ENCODE measurements at regions not wholly inside any gene's neighbourhood (a gene's known extent, or its start where the extent isn't known, plus 50 kb on each side); places are given as distances from the start of the nearest gene placed in this dataset.

- H3K27me3 Mint-ChIP-seq (ENCODE audit: low read depth) = no peaks in the 10 kb centered on the region
- Histone ChIP-seq H4K91ac (ENCODE audit: insufficient read length, low read depth, low read length) (no peak overlapping the region), H3K9ac (ENCODE audit: extremely low read depth, insufficient read length, low read length) (no peak overlapping the region), H4K8ac (replicated peaks; ENCODE audit: insufficient read length, low read depth, low read length) (no peak overlapping the region), H3K23ac (ENCODE audit: insufficient read length, low read depth, low read length) (no peak overlapping the region), H3K4ac (ENCODE audit: low read depth, low read length) (no peak overlapping the region), H2BK5ac (ENCODE audit: insufficient read length, low read length) (no peak overlapping the region), H4K5ac (ENCODE audit: insufficient read length, low read depth, low read length) (no peak overlapping the region), H3K18ac (ENCODE audit: insufficient read length, low read depth, low read length) (no peak overlapping the region), H3T11ph (ENCODE audit: low read length) (no peak overlapping the region), H2BK15ac (ENCODE audit: low read depth, low read length) (no peak overlapping the region), H2AFZ (ENCODE audit: low read length) (no peak overlapping the region), H3K14ac (ENCODE audit: insufficient read depth, low read length) (no peak overlapping the region), H2BK120ac (ENCODE audit: low read depth, low read length, poor library complexity, severe bottlenecking) (no peak overlapping the region), H2BK20ac (ENCODE audit: low read depth, low read length, poor library complexity, severe bottlenecking) (no peak overlapping the region), H3K79me1 (ENCODE audit: insufficient read depth, low read depth, low read length, poor library complexity, severe bottlenecking) (no peaks in the 10 kb centered on the region), H3K4me2 (ENCODE audit: insufficient read depth, insufficient read length, low read length) (no peak overlapping the region), H3K79me2 (ENCODE audit: insufficient read depth, low read length) (no peaks in the 10 kb centered on the region), H3K4me1 (ENCODE audit: insufficient read depth, low read length) (no peaks in the 10 kb centered on the region), H3K23me2 (ENCODE audit: insufficient read length, low read depth, low read length, poor library complexity, severe bottlenecking) (no peaks in the 10 kb centered on the region), H3K9me3 (ENCODE audit: control insufficient read depth, low read depth, low read length) (no peaks in the 10 kb centered on the region), H4K20me1 (ENCODE audit: control insufficient read depth, insufficient read depth, insufficient read length) (no peaks in the 10 kb centered on the region), H2AK5ac (ENCODE audit: insufficient read length, low read length) (no peak overlapping the region), H3K27me3 (ENCODE audit: insufficient read depth, low read length) (no peaks in the 10 kb centered on the region), H3K27ac (ENCODE audit: insufficient read length, low read depth, low read length) (no peak overlapping the region), H3K56ac (ENCODE audit: insufficient read length, low read depth, low read length) (no peak overlapping the region), H2BK12ac (ENCODE audit: insufficient read length, low read depth, low read length) (no peak overlapping the region)
- no peak for TF ChIP-seq CTCF (conservative IDR thresholded peaks at IDR 0.05)
- H3K9me3 Mint-ChIP-seq = peaks cover 7 to 14% of the 10 kb centered on the region in 2 experiments
- no peak for DNase-seq
- H3K4me3 Mint-ChIP-seq = no peak overlapping the region
- peaks cover 0 to 13% (median 2%) of the 10 kb centered on the region in 3 experiments; a peak in 5 of 7 replicates for H3K36me3 Mint-ChIP-seq (ENCODE audit: insufficient read depth in 1 of 3, low read depth in 3 of 3)
- no peak overlapping the region for H3K27ac Mint-ChIP-seq
- H3K4me1 Mint-ChIP-seq = no peaks in the 10 kb centered on the region
Observed at GRCh38 chr9:80867731-80868130, 821.6 kb downstream of the TLE1 start.

Data from H9 (cell line).